Skeletal muscle tissue (tissue), 3 donors: ENCODE measurements at regions not wholly inside any gene's neighbourhood (a gene's known extent, or its start where the extent isn't known, plus 50 kb on each side); places are given as distances from the start of the nearest gene placed in this dataset.
"Not testable (repeated sequence)": the region's sequence is repeated elsewhere in the genome, so short reads cannot be mapped to it uniquely, and the experiment has no call there.

ENCODE experiments used
- H3K27ac ChIP-seq: one replicate; pipeline ENCODE4 v1.7.0; 2013; ENCODE audit warnings: mild to moderate bottlenecking, low read depth, low read length, inconsistent platforms
- H3K27me3 ChIP-seq, 3 donors: one replicate each; pipeline ENCODE4 v1.7.0; 2013; ENCODE audit warnings: low read length in 3 of 3; ENCODE audit not compliant: control insufficient read depth in 3 of 3, insufficient read depth in 3 of 3
- H3K36me3 ChIP-seq, 3 donors: one replicate each; pipeline ENCODE4 v1.7.0; 2013; ENCODE audit warnings: low read length in 3 of 3; ENCODE audit not compliant: control insufficient read depth in 3 of 3, insufficient read depth in 3 of 3
- H3K4me1 ChIP-seq, 3 donors: one replicate each; pipeline ENCODE4 v1.7.0; 2013; ENCODE audit warnings: low read length in 3 of 3, mild to moderate bottlenecking in 3 of 3; ENCODE audit not compliant: control insufficient read depth in 3 of 3, insufficient read depth in 3 of 3
- H3K4me3 ChIP-seq, 3 donors: one replicate each; pipeline ENCODE4 v1.7.0; 2013; ENCODE audit warnings: low read length in 3 of 3
- H3K9ac ChIP-seq, 3 donors: one replicate each; pipeline ENCODE4 v1.7.0; 2013; ENCODE audit warnings: low read length in 3 of 3, mild to moderate bottlenecking in 3 of 3, moderate library complexity in 2 of 3, low read depth in 1 of 3
- H3K9me3 ChIP-seq, 3 donors: one replicate each; pipeline ENCODE4 v1.7.0; 2013; ENCODE audit warnings: low read length in 3 of 3; ENCODE audit not compliant: control insufficient read depth in 3 of 3
- donor health status: Osteomylitis.

GRCh38 chr20:57780398-57780797 is 70.6 kb upstream of the PMEPA1 start:
- Histone ChIP-seq H3K9me3 (no peaks in the 10 kb centered on the region), H3K9ac (no peak overlapping the region), H3K4me1 (peaks cover 0 to 2% (median 0%) of the 10 kb centered on the region in 3 donors), H3K27me3 (no peaks in the 10 kb centered on the region), H3K27ac (no peak overlapping the region), H3K36me3 (no peaks in the 10 kb centered on the region), H3K4me3 (no peak overlapping the region)

GRCh38 chr20:57779401-57780003 is 69.7 kb upstream of the PMEPA1 start:
- Histone ChIP-seq H3K4me3 (no peak overlapping the region), H3K27ac (no peak overlapping the region), H3K36me3 (no peaks in the 10 kb centered on the region), H3K4me1 (peaks cover 0 to 2% (median 0%) of the 10 kb centered on the region in 3 donors), H3K27me3 (no peaks in the 10 kb centered on the region), H3K9me3 (no peaks in the 10 kb centered on the region), H3K9ac (no peak overlapping the region)

GRCh38 chr20:57777911-57778310 is 68.1 kb upstream of the PMEPA1 start:
- Histone ChIP-seq H3K27ac (no peak overlapping the region), H3K9me3 (no peaks in the 10 kb centered on the region), H3K36me3 (no peaks in the 10 kb centered on the region), H3K27me3 (no peaks in the 10 kb centered on the region), H3K9ac (no peak overlapping the region), H3K4me3 (no peak overlapping the region), H3K4me1 (peaks cover 0 to 2% (median 0%) of the 10 kb centered on the region in 3 donors)

DNA sequence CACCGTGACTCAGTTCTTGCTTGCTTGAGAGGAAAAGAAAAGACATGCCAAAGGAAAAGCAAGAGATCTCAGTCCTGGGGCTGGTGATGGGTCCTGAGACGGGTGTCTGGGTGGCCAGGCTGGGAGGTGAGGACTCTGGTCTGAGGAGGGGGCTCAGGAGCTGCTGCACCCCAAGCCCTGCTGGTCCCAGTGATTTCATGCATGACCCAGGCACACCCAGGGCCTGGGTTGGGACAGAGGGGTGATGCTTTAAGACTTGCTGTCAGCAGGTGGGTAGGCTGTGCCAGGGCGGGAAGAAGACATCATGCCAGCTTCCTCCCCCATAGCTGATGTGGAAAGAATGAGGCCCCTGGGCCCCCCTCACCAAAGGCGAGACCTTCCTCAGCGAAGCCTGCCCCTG is 65.1 kb upstream of the PMEPA1 start:
- no peak overlapping the region for H3K27ac ChIP-seq
- no peak overlapping the region for H3K9ac ChIP-seq
- H3K27me3 ChIP-seq, result peaks cover 0 to 3% (median 0%) of the 10 kb centered on the region in 3 donors
- H3K4me3 ChIP-seq, result no peak overlapping the region
- no peaks in the 10 kb centered on the region for H3K36me3 ChIP-seq
- no peaks in the 10 kb centered on the region for H3K4me1 ChIP-seq
- H3K9me3 ChIP-seq, result no peaks in the 10 kb centered on the region

DNA sequence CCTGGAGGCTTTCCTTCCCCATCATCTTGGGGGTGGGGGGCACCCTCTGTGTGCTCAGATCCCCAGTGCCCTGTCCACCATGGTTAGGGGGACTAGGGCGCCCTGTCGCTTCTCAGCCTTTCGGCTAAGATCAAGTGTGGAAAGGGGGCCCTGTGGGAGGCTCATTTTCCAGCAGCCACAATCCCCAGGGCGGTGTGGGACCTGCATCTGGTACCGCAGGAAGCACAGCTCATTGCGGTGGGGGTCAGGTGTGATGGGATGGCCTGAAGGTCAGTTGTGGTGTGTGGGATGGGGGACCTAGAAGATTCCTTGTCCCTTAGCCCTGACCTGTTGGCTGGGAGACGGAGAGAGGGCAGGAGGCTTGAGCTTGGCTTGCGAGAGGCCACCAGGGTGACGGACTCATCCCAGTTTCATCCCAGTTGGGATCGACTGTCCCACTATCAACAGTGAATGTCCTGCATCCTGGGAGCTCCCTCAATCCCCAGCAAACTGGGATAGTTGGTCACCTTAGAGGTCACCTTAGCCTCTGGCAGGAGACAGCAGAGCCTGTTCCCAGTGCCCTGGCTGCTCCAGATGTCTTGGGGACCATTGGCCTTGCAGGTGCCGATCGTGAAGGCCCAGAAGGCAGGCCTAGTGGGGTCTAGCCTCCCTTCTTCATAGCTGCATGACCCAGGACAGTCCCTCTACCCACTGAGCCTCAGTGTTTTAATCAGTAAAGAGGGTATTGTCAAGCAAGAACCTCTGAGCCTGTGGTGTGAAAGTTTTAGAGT is 64.5 kb upstream of the PMEPA1 start:
- Histone ChIP-seq H3K9me3 (no peaks in the 10 kb centered on the region), H3K27ac (no peak overlapping the region), H3K27me3 (peaks cover 0 to 3% (median 0%) of the 10 kb centered on the region in 3 donors), H3K9ac (no peak overlapping the region), H3K4me1 (no peaks in the 10 kb centered on the region), H3K4me3 (no peak overlapping the region), H3K36me3 (no peaks in the 10 kb centered on the region)

DNA sequence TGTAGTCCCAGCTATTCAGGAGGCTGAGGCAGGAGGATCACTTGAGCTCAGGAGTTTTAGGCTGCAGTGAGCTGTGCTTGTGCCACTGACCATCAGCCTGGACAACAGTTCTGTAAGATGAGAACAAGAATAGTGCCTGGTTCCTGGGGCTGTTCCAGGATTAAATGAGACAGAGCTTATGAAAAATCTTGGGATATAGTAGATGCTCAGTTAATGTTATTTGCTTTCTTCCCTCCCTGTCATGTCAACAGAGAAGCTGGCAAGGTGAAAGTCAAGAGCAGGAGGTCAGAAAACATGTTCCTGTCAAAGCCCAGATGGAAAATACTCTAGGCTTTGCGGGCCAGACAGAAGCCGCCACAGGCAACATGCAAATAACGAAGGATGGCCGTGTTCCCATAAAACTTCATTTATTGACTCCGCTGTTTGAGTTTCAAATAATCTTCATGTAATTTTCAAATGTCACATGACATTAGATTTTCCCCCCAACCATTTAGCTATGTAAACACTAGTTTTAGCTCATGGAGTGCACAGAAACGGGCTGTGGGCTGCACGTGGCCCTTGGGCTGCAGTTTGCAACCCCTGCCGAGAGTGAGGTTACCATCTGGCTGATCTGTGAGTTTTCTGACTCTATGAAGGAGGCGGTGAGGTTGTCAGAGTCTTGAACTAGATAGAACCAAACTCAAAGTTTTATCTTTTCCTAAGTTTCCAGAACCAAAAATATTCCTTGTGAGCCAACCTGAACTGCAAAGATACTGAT is 63.4 kb upstream of the PMEPA1 start:
- no peaks in the 10 kb centered on the region for H3K4me1 ChIP-seq
- H3K36me3 ChIP-seq, result no peaks in the 10 kb centered on the region
- peaks cover 0 to 3% (median 0%) of the 10 kb centered on the region in 3 donors for H3K27me3 ChIP-seq
- H3K4me3 ChIP-seq, result no peak overlapping the region
- no peak overlapping the region for H3K27ac ChIP-seq
- H3K9ac ChIP-seq, result no peak overlapping the region
- no peaks in the 10 kb centered on the region for H3K9me3 ChIP-seq

- Histone ChIP-seq H3K9ac (no peak overlapping the region), H3K27me3 (peaks cover 0 to 3% (median 0%) of the 10 kb centered on the region in 3 donors)
Measured at GRCh38 chr20:57772349-57772964, 62.6 kb upstream of the PMEPA1 start.

DNA sequence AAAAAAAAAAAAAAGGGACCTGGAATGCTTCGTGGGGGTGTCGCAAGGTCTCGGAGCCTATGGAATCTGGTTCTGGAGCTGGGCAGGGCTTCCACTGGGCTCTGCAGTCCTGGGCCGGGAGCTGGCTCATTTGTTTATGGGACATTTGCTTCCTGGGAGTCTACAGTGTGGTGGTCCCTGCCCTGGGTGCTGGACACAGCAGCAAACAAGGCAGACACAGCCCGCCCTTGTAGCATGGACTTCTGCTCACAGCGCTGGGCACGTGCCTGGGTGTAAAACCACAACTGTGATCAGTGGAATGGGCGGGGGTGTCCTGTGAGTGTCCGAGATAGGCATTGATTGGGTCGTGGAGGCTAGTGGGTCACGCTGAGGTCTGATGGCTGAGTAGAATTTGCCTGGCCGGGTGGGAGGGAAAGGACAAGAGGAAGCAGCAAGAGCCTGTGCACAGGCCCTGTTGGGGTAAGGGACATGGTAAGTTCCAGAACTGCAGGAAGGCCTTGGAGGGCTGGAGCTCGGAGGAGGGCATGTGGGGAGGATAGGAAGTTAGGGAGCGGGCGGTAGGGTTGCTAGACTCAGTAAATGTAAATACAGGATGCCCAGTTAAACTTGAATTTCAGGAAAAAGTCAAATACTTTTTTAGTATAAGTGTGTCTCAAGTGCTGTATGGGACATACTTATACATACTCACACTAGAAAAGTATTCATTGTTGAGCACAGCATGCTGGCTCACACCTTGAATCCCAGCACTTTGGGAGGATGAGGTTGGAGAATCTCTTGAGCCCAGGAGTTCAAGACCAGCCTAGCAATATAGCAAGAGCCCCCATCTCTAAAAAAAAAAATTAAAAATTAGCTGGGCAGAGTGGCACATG is 61.3 kb upstream of the PMEPA1 start:
- Histone ChIP-seq H3K9me3 (no peaks in the 10 kb centered on the region), H3K27ac (no peak overlapping the region), H3K9ac (no peak overlapping the region)

More at GRCh38 chr20:57772349-57772964, 62.6 kb upstream of the PMEPA1 start:
- Histone ChIP-seq H3K27ac (no peak overlapping the region), H3K4me3 (no peak overlapping the region), H3K4me1 (no peaks in the 10 kb centered on the region), H3K9me3 (no peaks in the 10 kb centered on the region), H3K36me3 (no peaks in the 10 kb centered on the region)

GRCh38 chr20:57770401-57770800 is 60.6 kb upstream of the PMEPA1 start:
- not testable (repeated sequence) for H3K4me1 ChIP-seq, H3K4me3 ChIP-seq, H3K27me3 ChIP-seq, H3K9me3 ChIP-seq, H3K36me3 ChIP-seq, H3K9ac ChIP-seq, H3K27ac ChIP-seq

More for the DNA sequence above, 61.3 kb upstream of the PMEPA1 start:
- Histone ChIP-seq H3K36me3 (no peaks in the 10 kb centered on the region), H3K27me3 (peaks cover 0 to 3% (median 0%) of the 10 kb centered on the region in 3 donors), H3K4me1 (no peaks in the 10 kb centered on the region), H3K4me3 (no peak overlapping the region)
